Liver (tissue), 7 donors: ENCODE measurements at regions not wholly inside any gene's neighbourhood (a gene's known extent, or its start where the extent isn't known, plus 50 kb on each side); places are given as distances from the start of the nearest gene placed in this dataset.

Experiments
- DNase-seq: peaks from one replicate; pipeline ENCODE4 v3.0.0-alpha.2; 2017; ENCODE audit warnings: low spot score
- H3K27ac ChIP-seq, 2 donors: one replicate each; pipeline ENCODE4 v1.7.0; 2013; ENCODE audit warnings: inconsistent platforms in 2 of 2, low read length in 2 of 2, control low read depth in 1 of 2, low read depth in 1 of 2, mild to moderate bottlenecking in 1 of 2
- H3K27me3 ChIP-seq, 4 donors: one replicate each; pipeline versions ENCODE4 v1.6.1 to v1.7.0; 2013; ENCODE audit warnings: low read length in 3 of 4, inconsistent platforms in 1 of 4, mild to moderate bottlenecking in 1 of 4, moderate library complexity in 1 of 4; ENCODE audit not compliant: control insufficient read depth in 4 of 4, insufficient read depth in 4 of 4
- H3K36me3 ChIP-seq, 4 donors: one replicate each; pipeline versions ENCODE4 v1.6.1 to v1.7.0; 2013; ENCODE audit warnings: low read length in 3 of 4, mild to moderate bottlenecking in 3 of 4, low read depth in 1 of 4, moderate library complexity in 1 of 4; ENCODE audit not compliant: control insufficient read depth in 4 of 4, insufficient read depth in 3 of 4
- H3K4me1 ChIP-seq, 4 donors: one replicate each; pipeline versions ENCODE4 v1.6.1 to v1.7.0; 2013; ENCODE audit warnings: low read length in 3 of 4, mild to moderate bottlenecking in 3 of 4, moderate library complexity in 1 of 4; ENCODE audit not compliant: control insufficient read depth in 4 of 4, insufficient read depth in 4 of 4
- H3K4me3 ChIP-seq, 3 donors: one replicate each; pipeline versions ENCODE4 v1.6.1 to v1.7.0; 2013; ENCODE audit warnings: low read length in 3 of 3, control low read depth in 1 of 3, low read depth in 1 of 3, mild to moderate bottlenecking in 1 of 3
- H3K9ac ChIP-seq, 2 donors: one replicate each; pipeline ENCODE4 v1.7.0; 2013; ENCODE audit warnings: low read length in 2 of 2, mild to moderate bottlenecking in 2 of 2, moderate library complexity in 2 of 2, control low read depth in 1 of 2, low read depth in 1 of 2
- H3K9me3 ChIP-seq, 4 donors: one replicate each; pipeline versions ENCODE4 v1.6.1 to v1.7.0; 2013; ENCODE audit warnings: low read length in 3 of 4; ENCODE audit not compliant: control insufficient read depth in 4 of 4
- EGR1 ChIP-seq, 2 donors: IDR thresholded peaks; 2 replicates each; pipeline ENCODE4 v1.6.1; 2016 to 2018; ENCODE audit warnings: antibody characterized with exemption in 2 of 2, low read depth in 2 of 2
- HNF4G ChIP-seq: IDR thresholded peaks from 2 replicates; pipeline ENCODE4 v1.6.1; 2016; ENCODE audit warnings: antibody characterized with exemption
- MAX ChIP-seq: IDR thresholded peaks from 2 replicates; pipeline ENCODE4 v1.6.1; 2016; ENCODE audit warnings: antibody characterized with exemption
- RAD21 ChIP-seq, 2 donors: IDR thresholded peaks; 2 replicates each; pipeline ENCODE4 v1.6.1; 2016; ENCODE audit warnings: antibody characterized with exemption in 2 of 2, mild to moderate bottlenecking in 2 of 2
- REST ChIP-seq: IDR thresholded peaks from 2 replicates; pipeline ENCODE4 v1.6.1; 2016; ENCODE audit warnings: antibody characterized with exemption, mild to moderate bottlenecking
- TAF1 ChIP-seq: conservative IDR thresholded peaks from 2 replicates; pipeline ENCODE4 v1.6.1; 2016; ENCODE audit warnings: antibody characterized with exemption, mild to moderate bottlenecking
- ZBTB33 ChIP-seq: IDR thresholded peaks from 2 replicates; pipeline ENCODE4 v1.6.1; 2016; ENCODE audit warnings: antibody characterized with exemption
- WGBS: extraction: QIAGEN DNeasy Blood & Tissue Kit; methylation state at CpG from one replicate; pipeline ENCODE4 v1.1.7; 2013; 5-methylcytosine and 5-hydroxymethylcytosine counted together
- donor health status: healthy.
- donor health status: healthy.
- donor health status: healthy.
- donor health status: healthy.

- TF ChIP-seq REST: no peak
Measured at GRCh38 chr11:91199866-91200265, 977.0 kb upstream of the CHORDC1 start (continued).

- no peaks in the 10 kb centered on the region for H3K9me3 ChIP-seq
- DNase-seq: no peak
- no peaks in the 10 kb centered on the region for H3K36me3 ChIP-seq
- no peaks in the 10 kb centered on the region for H3K4me1 ChIP-seq
- H3K27ac ChIP-seq: no peak overlapping the region
- no peak for TF ChIP-seq RAD21 (IDR thresholded peaks at IDR 0.05)
- no peak for TF ChIP-seq TAF1
- TF ChIP-seq ZBTB33: no peak
- no peak for TF ChIP-seq EGR1 (IDR thresholded peaks at IDR 0.05; ENCODE audit: low read depth in 2 of 2)
- H3K9ac ChIP-seq: no peak overlapping the region
- no peaks in the 10 kb centered on the region for H3K27me3 ChIP-seq
- no peak overlapping the region for H3K4me3 ChIP-seq
- 47% methylated on average over 2 of the region's 2 CpGs for WGBS
Measured at GRCh38 chr11:91194546-91194945, 971.7 kb upstream of the CHORDC1 start.

GRCh38 chr11:91188484-91188883 lies 965.6 kb upstream of the CHORDC1 start:
- no peaks in the 10 kb centered on the region for H3K9me3 ChIP-seq
- no peaks in the 10 kb centered on the region for H3K36me3 ChIP-seq
- no peak overlapping the region for H3K27ac ChIP-seq
- WGBS: 81% methylated on average over 6 of the region's 6 CpGs
- H3K4me3 ChIP-seq: no peak overlapping the region
- no peaks in the 10 kb centered on the region for H3K4me1 ChIP-seq
- no peak for DNase-seq
- TF ChIP-seq MAX: no peak
- no peak for TF ChIP-seq HNF4G
- TF ChIP-seq REST: no peak
- H3K9ac ChIP-seq: no peak overlapping the region
- H3K27me3 ChIP-seq: no peaks in the 10 kb centered on the region
